A549 (cell line): ENCODE measurements at regions not wholly inside any gene's neighbourhood (a gene's known extent, or its start where the extent isn't known, plus 50 kb on each side); places are given as distances from the start of the nearest gene placed in this dataset.

Experiments used
- ATAC-seq, 2 experiments: fragments of 200-7000 bp in 1 of 2; fragments of >200 bp in 1 of 2; cut with Nextera tagmentation in 1 of 2; cut with Tn5 transposase in 1 of 2; 3 replicates each; pipeline versions ENCODE4 v1.8.0 to v1.9.1; 2018 to 2020; ENCODE audit warnings: mild to moderate bottlenecking in 1 of 2, moderate library complexity in 1 of 2
- CTCF ChIA-PET: fragments of 300-600 bp; sonication (Branson Sonifier 250); formaldehyde crosslinking; extraction: SDS; loops from one replicate; lab custom pipeline; 2021; ENCODE audit warnings: antibody characterized with exemption, inconsistent platforms; lab: Yijun Ruan, JAX
- POLR2A ChIA-PET: fragments of 350-600 bp; formaldehyde crosslinking; extraction: SDS; loops from one replicate; lab custom pipeline; 2021; ENCODE audit warnings: antibody characterized with exemption, inconsistent platforms; lab: Yijun Ruan, JAX
- DNase-seq, 2 experiments: peaks; one replicate each; pipeline versions ENCODE4 v3.0.0 to v3.0.0-alpha.2; 2011 to 2016; ENCODE audit warnings: low read depth in 1 of 2, low spot score in 1 of 2
- FAIRE-seq: peaks from 2 replicates; lab custom pipeline; 2011; peaks lifted over from hg19 to GRCh38; lab: Jason Lieb, UNC
- H3K27ac ChIP-seq, 2 experiments: fragments of >200 bp; sonication (Bioruptor Twin); formaldehyde crosslinking; 3 replicates each; pipeline ENCODE4 v1.5.1; 2016 to 2017
- H3K4me1 ChIP-seq: fragments of >200 bp; sonication (Bioruptor Twin); formaldehyde crosslinking; 3 replicates; pipeline ENCODE4 v1.6.1; 2016
- H3K4me2 ChIP-seq: fragments of >200 bp; sonication (Bioruptor Twin); formaldehyde crosslinking; 3 replicates; pipeline ENCODE4 v1.6.1; 2016
- H3K4me3 ChIP-seq: fragments of >200 bp; sonication (Bioruptor Twin); formaldehyde crosslinking; 3 replicates; pipeline ENCODE4 v1.5.1; 2016
- H3K9me3 ChIP-seq: fragments of >200 bp; sonication (Bioruptor Twin); formaldehyde crosslinking; 3 replicates; pipeline ENCODE4 v1.6.1; 2016
- BHLHE40 ChIP-seq: IDR thresholded peaks from 2 replicates; pipeline ENCODE4 v1.6.1; 2012; ENCODE audit warnings: low read depth, low read length, inconsistent platforms
- EP300 ChIP-seq, 2 experiments: fragments of >200 bp; sonication (Bioruptor Twin); formaldehyde crosslinking; IDR thresholded peaks; 2 replicates in 1 of 2; 3 replicates in 1 of 2; pipeline ENCODE4 v1.6.1; 2016 to 2017
- FOSB ChIP-seq: fragments of 250-450 bp; sonication (Bioruptor Pico); IDR thresholded peaks from 2 replicates; pipeline ENCODE4 v1.5.0; 2020; ENCODE audit warnings: mild to moderate bottlenecking, moderate library complexity
- FOSL2 ChIP-seq, 2 experiments: fragments of 450-650 bp in 1 of 2; fragments of >200 bp in 1 of 2; sonication (Bioruptor Twin) in 1 of 2; formaldehyde crosslinking; IDR thresholded peaks; 2 replicates each; pipeline versions ENCODE4 v1.5.0 to v1.6.1; 2016 to 2020; ENCODE audit warnings: mild to moderate bottlenecking in 1 of 2, moderate library complexity in 1 of 2
- GATA3 ChIP-seq: IDR thresholded peaks from 2 replicates; pipeline ENCODE4 v1.6.1; 2012; ENCODE audit warnings: borderline replicate concordance
- HEYL ChIP-seq: fragments of 250-450 bp; sonication (Bioruptor Pico); IDR thresholded peaks from 2 replicates; pipeline ENCODE4 v1.8.0; 2021; ENCODE audit warnings: mild to moderate bottlenecking, moderate library complexity
- HOXB13 ChIP-seq: fragments of 250-450 bp; sonication (Bioruptor Pico); IDR thresholded peaks from 2 replicates; pipeline ENCODE4 v1.5.0; 2020; ENCODE audit warnings: low read depth, mild to moderate bottlenecking, moderate library complexity
- MYC ChIP-seq: IDR thresholded peaks from 2 replicates; pipeline ENCODE4 v1.6.1; 2012; ENCODE audit warnings: mild to moderate bottlenecking, inconsistent platforms, low read length, improper control_type of control experiment, borderline replicate concordance
- NR3C1 ChIP-seq: fragments of >200 bp; sonication (Bioruptor Twin); formaldehyde crosslinking; IDR thresholded peaks from 3 replicates; pipeline ENCODE4 v1.6.1; 2017
- RCOR1 ChIP-seq: fragments of 150-350 bp; IDR thresholded peaks from 2 replicates; pipeline ENCODE4 v1.6.1; 2014; ENCODE audit warnings: antibody characterized with exemption, low read length, low read depth
- RNF2 ChIP-seq: fragments of 200-600 bp; sonication (generic); IDR thresholded peaks from 2 replicates; pipeline ENCODE4 v1.6.1; 2016; ENCODE audit warnings: low read depth, mild to moderate bottlenecking, antibody characterized with exemption, moderate library complexity, borderline replicate concordance
- SMC3 ChIP-seq: fragments of >200 bp; sonication (Bioruptor Twin); formaldehyde crosslinking; IDR thresholded peaks from 3 replicates; pipeline ENCODE4 v1.6.1; 2018; ENCODE audit warnings: inconsistent platforms
- TP53 ChIP-seq: fragments of 250-450 bp; sonication (Bioruptor Pico); IDR thresholded peaks from 2 replicates; pipeline ENCODE4 v1.5.0; 2021; ENCODE audit warnings: mild to moderate bottlenecking, moderate library complexity
- ZNF302 ChIP-seq: fragments of 250-450 bp; sonication (Bioruptor Pico); IDR thresholded peaks from 2 replicates; pipeline ENCODE4 v1.9.0; 2021; ENCODE audit warnings: inconsistent platforms, mild to moderate bottlenecking, moderate library complexity
- ZSCAN20 ChIP-seq: fragments of 250-450 bp; sonication (Bioruptor Pico); IDR thresholded peaks from 2 replicates; pipeline ENCODE4 v1.8.0; 2022; ENCODE audit warnings: mild to moderate bottlenecking, moderate library complexity
- WGBS: methylation state at CpG from one replicate; pipeline ENCODE4 v1.1.6; 2017; ENCODE audit errors: missing lambda C conversion rate; 5-methylcytosine and 5-hydroxymethylcytosine counted together
- TF ChIP-seq, protein P1 (sequence below): fragments of 250-450 bp; sonication (Bioruptor Pico); IDR thresholded peaks from 2 replicates; pipeline ENCODE4 v1.5.0; 2021; ENCODE audit warnings: mild to moderate bottlenecking, moderate library complexity, borderline replicate concordance
- TF ChIP-seq, protein P2 (sequence below): IDR thresholded peaks from 2 replicates; pipeline ENCODE4 v1.6.1; 2012
- TF ChIP-seq, protein P3 (sequence below): fragments of 250-450 bp; sonication (Bioruptor Pico); IDR thresholded peaks from 2 replicates; pipeline ENCODE4 v1.5.0; 2020; ENCODE audit warnings: low read depth, mild to moderate bottlenecking, moderate library complexity
- TF ChIP-seq, protein P4 (sequence below): fragments of 450-650 bp; IDR thresholded peaks from 2 replicates; pipeline ENCODE4 v1.6.1; 2014; ENCODE audit warnings: antibody characterized with exemption
- TF ChIP-seq, protein P5 (sequence below): IDR thresholded peaks from 2 replicates; pipeline ENCODE4 v1.6.1; 2012
- TF ChIP-seq, protein P6 (sequence below): fragments of >200 bp; sonication (Bioruptor Twin); formaldehyde crosslinking; IDR thresholded peaks from 3 replicates; pipeline ENCODE4 v1.6.1; 2016
- TF ChIP-seq, protein P7 (sequence below): IDR thresholded peaks from 2 replicates; pipeline ENCODE4 v1.6.1; 2012; ENCODE audit warnings: low read depth, borderline replicate concordance
- TF ChIP-seq, protein P8 (sequence below): fragments of 200-600 bp; sonication (generic); IDR thresholded peaks from 2 replicates; pipeline ENCODE4 v1.6.1; 2016; ENCODE audit warnings: antibody characterized with exemption, mild to moderate bottlenecking, moderate library complexity

DNA sequence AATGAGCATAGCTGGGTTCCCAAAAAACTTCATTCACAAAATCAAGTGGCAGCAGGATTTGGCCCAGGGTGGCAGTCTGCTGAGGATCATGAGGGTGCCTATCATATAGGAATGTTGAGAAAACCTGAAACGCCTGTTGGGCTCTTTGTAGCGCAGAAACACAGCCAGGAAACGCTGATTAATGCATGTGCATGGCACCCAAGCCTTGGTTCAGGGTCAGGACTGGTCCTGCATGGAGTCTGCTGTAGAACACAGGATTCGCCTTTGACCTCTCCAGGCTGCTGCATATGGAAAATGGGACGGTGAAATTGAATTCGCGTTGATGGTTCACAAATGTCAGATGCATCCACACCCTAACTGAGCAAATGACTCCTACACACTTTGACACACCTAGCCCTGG, 227.9 kb upstream of the COPS8 start:
- ChIA-PET CTCF (no interaction called here), POLR2A (no interaction called here)
- Histone ChIP-seq H3K4me1 (no peaks in the 10 kb centered on the region), H3K4me3 (no peak overlapping the region), H3K27ac (no peak overlapping the region), H3K9me3 (no peaks in the 10 kb centered on the region), H3K4me2 (no peak overlapping the region)
- FAIRE-seq (no peak), ATAC-seq (no peak), DNase-seq (no peak)
- TF ChIP-seq TP53 (CRISPR knock-in tag) (no peak), HEYL (CRISPR knock-in tag) (no peak), RNF2 (no peak), RCOR1 (no peak), FOSB (CRISPR knock-in tag) (no peak), BHLHE40 (no peak), MYC (no peak), SMC3 (no peak), GATA3 (no peak), ZSCAN20 (CRISPR knock-in tag) (no peak), EP300 (IDR thresholded peaks at IDR 0.05) (no peak), NR3C1 (no peak), FOSL2 (IDR thresholded peaks at IDR 0.05) (no peak), FOSL2 (CRISPR knock-in tag; IDR thresholded peaks at IDR 0.05) (no peak)
- TF ChIP-seq, protein P1, sequence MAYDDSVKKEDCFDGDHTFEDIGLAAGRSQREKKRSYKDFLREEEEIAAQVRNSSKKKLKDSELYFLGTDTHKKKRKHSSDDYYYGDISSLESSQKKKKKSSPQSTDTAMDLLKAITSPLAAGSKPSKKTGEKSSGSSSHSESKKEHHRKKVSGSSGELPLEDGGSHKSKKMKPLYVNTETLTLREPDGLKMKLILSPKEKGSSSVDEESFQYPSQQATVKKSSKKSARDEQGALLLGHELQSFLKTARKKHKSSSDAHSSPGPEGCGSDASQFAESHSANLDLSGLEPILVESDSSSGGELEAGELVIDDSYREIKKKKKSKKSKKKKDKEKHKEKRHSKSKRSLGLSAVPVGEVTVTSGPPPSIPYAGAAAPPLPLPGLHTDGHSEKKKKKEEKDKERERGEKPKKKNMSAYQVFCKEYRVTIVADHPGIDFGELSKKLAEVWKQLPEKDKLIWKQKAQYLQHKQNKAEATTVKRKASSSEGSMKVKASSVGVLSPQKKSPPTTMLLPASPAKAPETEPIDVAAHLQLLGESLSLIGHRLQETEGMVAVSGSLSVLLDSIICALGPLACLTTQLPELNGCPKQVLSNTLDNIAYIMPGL (CRISPR knock-in tag) = no peak
- TF ChIP-seq, protein P2, sequence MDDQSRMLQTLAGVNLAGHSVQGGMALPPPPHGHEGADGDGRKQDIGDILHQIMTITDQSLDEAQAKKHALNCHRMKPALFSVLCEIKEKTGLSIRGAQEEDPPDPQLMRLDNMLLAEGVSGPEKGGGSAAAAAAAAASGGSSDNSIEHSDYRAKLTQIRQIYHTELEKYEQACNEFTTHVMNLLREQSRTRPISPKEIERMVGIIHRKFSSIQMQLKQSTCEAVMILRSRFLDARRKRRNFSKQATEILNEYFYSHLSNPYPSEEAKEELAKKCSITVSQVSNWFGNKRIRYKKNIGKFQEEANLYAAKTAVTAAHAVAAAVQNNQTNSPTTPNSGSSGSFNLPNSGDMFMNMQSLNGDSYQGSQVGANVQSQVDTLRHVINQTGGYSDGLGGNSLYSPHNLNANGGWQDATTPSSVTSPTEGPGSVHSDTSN = no peak
- TF ChIP-seq, protein P3, sequence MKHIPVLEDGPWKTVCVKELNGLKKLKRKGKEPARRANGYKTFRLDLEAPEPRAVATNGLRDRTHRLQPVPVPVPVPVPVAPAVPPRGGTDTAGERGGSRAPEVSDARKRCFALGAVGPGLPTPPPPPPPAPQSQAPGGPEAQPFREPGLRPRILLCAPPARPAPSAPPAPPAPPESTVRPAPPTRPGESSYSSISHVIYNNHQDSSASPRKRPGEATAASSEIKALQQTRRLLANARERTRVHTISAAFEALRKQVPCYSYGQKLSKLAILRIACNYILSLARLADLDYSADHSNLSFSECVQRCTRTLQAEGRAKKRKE (CRISPR knock-in tag) = no peak
- TF ChIP-seq, protein P4, sequence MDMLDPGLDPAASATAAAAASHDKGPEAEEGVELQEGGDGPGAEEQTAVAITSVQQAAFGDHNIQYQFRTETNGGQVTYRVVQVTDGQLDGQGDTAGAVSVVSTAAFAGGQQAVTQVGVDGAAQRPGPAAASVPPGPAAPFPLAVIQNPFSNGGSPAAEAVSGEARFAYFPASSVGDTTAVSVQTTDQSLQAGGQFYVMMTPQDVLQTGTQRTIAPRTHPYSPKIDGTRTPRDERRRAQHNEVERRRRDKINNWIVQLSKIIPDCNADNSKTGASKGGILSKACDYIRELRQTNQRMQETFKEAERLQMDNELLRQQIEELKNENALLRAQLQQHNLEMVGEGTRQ = no peak
- TF ChIP-seq, protein P5, sequence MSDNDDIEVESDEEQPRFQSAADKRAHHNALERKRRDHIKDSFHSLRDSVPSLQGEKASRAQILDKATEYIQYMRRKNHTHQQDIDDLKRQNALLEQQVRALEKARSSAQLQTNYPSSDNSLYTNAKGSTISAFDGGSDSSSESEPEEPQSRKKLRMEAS = no peak
- 57% methylated on average over 7 of the region's 7 CpGs for WGBS

DNA sequence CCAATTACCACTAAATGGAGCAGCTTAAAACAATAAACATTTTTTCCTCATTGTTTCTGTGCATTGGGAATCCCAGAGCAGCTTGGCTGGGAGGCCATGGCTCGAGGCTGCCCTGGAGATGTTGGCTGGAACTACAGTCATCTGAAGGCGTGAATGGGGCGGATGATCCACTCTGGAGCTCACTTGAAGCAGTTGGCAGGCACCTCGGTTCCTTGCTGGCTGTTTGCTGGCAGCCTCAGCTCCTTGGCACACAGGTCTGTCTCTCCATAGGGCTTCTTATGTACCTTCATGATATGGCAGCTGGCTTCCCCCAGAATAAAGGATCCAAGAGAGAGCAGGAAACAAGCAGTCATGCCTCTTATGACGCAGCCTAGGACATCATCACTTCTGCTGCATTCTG, 227.0 kb upstream of the COPS8 start:
- ChIA-PET POLR2A (no interaction called here), CTCF (interaction anchor here (0.9 to 1.0 kb wide), 2 partner anchors 10 to 108 kb away, joined by 3 read pairs; no protein-coding TSS in a partner anchor)
- Histone ChIP-seq H3K9me3 (no peaks in the 10 kb centered on the region), H3K4me1 (no peaks in the 10 kb centered on the region), H3K27ac (no peak overlapping the region), H3K4me2 (no peak overlapping the region), H3K4me3 (no peak overlapping the region)
- FAIRE-seq = no peak
- WGBS = 36% methylated on average over 5 of the region's 5 CpGs
- no peak for TF ChIP-seq HOXB13
- ATAC-seq = no peak
- no peak for DNase-seq

DNA sequence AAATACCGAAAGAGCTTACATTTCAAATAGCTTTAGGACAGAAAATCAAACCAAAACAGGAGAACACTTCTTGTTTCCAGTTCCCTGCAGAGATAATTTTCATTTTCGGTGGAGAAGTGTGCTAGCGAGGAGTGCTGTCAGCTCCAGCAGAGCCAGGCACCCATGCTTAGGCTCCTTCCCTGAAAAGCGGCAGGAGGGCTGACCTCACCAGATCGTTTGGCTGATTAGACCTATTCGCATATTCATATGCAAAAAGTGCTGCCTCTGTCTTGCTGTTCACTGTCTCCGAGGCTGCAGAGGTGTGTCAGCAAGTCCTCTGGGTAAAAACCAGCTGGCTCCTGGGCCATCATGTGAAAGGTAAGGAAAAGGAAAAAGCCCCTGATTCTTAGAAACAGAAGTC, 225.8 kb upstream of the COPS8 start:
- H3K9me3 ChIP-seq = no peaks in the 10 kb centered on the region
- ChIA-PET CTCF (no interaction called here), POLR2A (no interaction called here)
- WGBS = 58% methylated on average over 7 of the region's 7 CpGs
- ATAC-seq (no peak), FAIRE-seq (no peak), DNase-seq (no peak)
- H3K27ac ChIP-seq = no peak overlapping the region
- no peak overlapping the region for H3K4me3 ChIP-seq
- no peaks in the 10 kb centered on the region for H3K4me1 ChIP-seq
- no peak overlapping the region for H3K4me2 ChIP-seq
- TF ChIP-seq BHLHE40 = no peak
- TF ChIP-seq, protein P6, sequence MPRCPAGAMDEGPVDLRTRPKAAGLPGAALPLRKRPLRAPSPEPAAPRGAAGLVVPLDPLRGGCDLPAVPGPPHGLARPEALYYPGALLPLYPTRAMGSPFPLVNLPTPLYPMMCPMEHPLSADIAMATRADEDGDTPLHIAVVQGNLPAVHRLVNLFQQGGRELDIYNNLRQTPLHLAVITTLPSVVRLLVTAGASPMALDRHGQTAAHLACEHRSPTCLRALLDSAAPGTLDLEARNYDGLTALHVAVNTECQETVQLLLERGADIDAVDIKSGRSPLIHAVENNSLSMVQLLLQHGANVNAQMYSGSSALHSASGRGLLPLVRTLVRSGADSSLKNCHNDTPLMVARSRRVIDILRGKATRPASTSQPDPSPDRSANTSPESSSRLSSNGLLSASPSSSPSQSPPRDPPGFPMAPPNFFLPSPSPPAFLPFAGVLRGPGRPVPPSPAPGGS = no peak
- TF ChIP-seq, protein P7, sequence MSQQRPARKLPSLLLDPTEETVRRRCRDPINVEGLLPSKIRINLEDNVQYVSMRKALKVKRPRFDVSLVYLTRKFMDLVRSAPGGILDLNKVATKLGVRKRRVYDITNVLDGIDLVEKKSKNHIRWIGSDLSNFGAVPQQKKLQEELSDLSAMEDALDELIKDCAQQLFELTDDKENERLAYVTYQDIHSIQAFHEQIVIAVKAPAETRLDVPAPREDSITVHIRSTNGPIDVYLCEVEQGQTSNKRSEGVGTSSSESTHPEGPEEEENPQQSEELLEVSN = no peak
- no peak for TF ChIP-seq TP53 (CRISPR knock-in tag)
- TF ChIP-seq, protein P8, sequence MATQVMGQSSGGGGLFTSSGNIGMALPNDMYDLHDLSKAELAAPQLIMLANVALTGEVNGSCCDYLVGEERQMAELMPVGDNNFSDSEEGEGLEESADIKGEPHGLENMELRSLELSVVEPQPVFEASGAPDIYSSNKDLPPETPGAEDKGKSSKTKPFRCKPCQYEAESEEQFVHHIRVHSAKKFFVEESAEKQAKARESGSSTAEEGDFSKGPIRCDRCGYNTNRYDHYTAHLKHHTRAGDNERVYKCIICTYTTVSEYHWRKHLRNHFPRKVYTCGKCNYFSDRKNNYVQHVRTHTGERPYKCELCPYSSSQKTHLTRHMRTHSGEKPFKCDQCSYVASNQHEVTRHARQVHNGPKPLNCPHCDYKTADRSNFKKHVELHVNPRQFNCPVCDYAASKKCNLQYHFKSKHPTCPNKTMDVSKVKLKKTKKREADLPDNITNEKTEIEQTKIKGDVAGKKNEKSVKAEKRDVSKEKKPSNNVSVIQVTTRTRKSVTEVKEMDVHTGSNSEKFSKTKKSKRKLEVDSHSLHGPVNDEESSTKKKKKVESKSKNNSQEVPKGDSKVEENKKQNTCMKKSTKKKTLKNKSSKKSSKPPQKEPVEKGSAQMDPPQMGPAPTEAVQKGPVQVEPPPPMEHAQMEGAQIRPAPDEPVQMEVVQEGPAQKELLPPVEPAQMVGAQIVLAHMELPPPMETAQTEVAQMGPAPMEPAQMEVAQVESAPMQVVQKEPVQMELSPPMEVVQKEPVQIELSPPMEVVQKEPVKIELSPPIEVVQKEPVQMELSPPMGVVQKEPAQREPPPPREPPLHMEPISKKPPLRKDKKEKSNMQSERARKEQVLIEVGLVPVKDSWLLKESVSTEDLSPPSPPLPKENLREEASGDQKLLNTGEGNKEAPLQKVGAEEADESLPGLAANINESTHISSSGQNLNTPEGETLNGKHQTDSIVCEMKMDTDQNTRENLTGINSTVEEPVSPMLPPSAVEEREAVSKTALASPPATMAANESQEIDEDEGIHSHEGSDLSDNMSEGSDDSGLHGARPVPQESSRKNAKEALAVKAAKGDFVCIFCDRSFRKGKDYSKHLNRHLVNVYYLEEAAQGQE = no peak
- TF ChIP-seq ZNF302 = no peak
- TF ChIP-seq EP300 (IDR thresholded peaks at IDR 0.05) = no peak
